ENCODE measurements at regions not wholly inside any gene's neighbourhood (a gene's known extent, or its start where the extent isn't known, plus 50 kb on each side); places are given as distances from the start of the nearest gene placed in this dataset.

DNA sequence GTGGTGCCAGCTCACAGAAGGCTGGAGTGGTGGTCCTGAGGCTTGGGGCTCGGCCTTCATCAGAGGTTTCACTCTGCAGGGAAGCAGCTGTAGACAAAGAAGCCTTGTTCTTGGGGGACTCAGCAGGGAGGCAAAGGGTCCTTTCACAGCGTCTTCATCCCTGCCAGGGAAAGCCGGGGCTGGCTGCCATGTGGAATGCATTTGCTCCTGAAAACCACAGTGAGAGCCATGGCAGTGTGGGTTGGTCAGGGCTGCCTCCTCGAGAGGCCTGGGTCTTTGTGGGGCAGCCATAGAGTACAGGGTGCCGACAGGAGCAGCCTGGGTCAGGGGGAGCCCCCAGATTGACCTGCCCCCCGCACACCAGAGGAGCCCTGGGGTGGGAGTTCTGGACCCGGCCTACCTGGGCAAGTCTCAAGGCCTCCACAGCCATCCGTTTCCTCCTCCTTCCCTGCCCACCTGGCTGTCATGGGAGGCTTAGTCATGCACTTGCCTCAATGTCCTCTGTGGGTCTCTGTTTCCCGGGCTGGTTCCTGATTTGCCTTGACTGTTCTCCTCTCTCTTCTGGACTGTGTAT lies 144.0 kb downstream of the CDC5L start:
- Mint-ChIP-seq H3K36me3 (ENCODE audit: insufficient read depth, unreplicated experiment) (no peaks in the 10 kb centered on the region), H3K4me1 (ENCODE audit: insufficient read depth, unreplicated experiment) (no peaks in the 10 kb centered on the region), H3K27ac (ENCODE audit: low read depth, unreplicated experiment) (no peak overlapping the region), H3K9me3 (ENCODE audit: unreplicated experiment) (no peaks in the 10 kb centered on the region), H3K4me3 (ENCODE audit: unreplicated experiment) (no peak overlapping the region), H3K27me3 (ENCODE audit: insufficient read depth, unreplicated experiment) (no peaks in the 10 kb centered on the region)
- intact Hi-C loops (cut with micrococcal nuclease), result no loop called here
- TF ChIP-seq, protein P1, sequence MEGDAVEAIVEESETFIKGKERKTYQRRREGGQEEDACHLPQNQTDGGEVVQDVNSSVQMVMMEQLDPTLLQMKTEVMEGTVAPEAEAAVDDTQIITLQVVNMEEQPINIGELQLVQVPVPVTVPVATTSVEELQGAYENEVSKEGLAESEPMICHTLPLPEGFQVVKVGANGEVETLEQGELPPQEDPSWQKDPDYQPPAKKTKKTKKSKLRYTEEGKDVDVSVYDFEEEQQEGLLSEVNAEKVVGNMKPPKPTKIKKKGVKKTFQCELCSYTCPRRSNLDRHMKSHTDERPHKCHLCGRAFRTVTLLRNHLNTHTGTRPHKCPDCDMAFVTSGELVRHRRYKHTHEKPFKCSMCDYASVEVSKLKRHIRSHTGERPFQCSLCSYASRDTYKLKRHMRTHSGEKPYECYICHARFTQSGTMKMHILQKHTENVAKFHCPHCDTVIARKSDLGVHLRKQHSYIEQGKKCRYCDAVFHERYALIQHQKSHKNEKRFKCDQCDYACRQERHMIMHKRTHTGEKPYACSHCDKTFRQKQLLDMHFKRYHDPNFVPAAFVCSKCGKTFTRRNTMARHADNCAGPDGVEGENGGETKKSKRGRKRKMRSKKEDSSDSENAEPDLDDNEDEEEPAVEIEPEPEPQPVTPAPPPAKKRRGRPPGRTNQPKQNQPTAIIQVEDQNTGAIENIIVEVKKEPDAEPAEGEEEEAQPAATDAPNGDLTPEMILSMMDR (IDR thresholded peaks at IDR 0.05; ENCODE audit: unreplicated experiment), result no peak
- POLR2A ChIA-PET, result no interaction called here
- no TSS peak for BruUV-seq (replicated peaks)
- DNase-seq (ENCODE audit: unreplicated experiment), result no peak
- CTCF ChIA-PET, result interaction anchor here (1.0 kb wide), 1 partner anchor 61 kb away, joined by 4 read pairs; no protein-coding TSS in a partner anchor

- H3K36me3 Mint-ChIP-seq (ENCODE audit: insufficient read depth, unreplicated experiment), result no peaks in the 10 kb centered on the region
- POLR2A ChIA-PET, result no interaction called here
- H3K27ac Mint-ChIP-seq (ENCODE audit: low read depth, unreplicated experiment), result no peak overlapping the region
- no TSS peak for BruUV-seq (replicated peaks)
- intact Hi-C loops (cut with micrococcal nuclease), result no loop called here
- H3K4me3 Mint-ChIP-seq (ENCODE audit: unreplicated experiment), result no peak overlapping the region
- no peaks in the 10 kb centered on the region for H3K9me3 Mint-ChIP-seq (ENCODE audit: unreplicated experiment)
- CTCF ChIA-PET, result interaction anchor here (1.0 kb wide), 1 partner anchor 9 kb away, joined by 3 read pairs; no protein-coding TSS in a partner anchor
- no peaks in the 10 kb centered on the region for H3K27me3 Mint-ChIP-seq (ENCODE audit: insufficient read depth, unreplicated experiment)
- H3K4me1 Mint-ChIP-seq (ENCODE audit: insufficient read depth, unreplicated experiment), result no peaks in the 10 kb centered on the region
- no peak for DNase-seq (ENCODE audit: unreplicated experiment)
- TF ChIP-seq, protein P1 (IDR thresholded peaks at IDR 0.05; ENCODE audit: unreplicated experiment), result no peak
These were observed 145.9 kb downstream of the CDC5L start for GRCh38 chr6:44533421-44533820.

GRCh38 chr6:44534291-44534690 lies 146.8 kb downstream of the CDC5L start:
- POLR2A ChIA-PET, result interaction anchor here (1.0 kb wide), 1 partner anchor 73 kb away, joined by 3 read pairs; no protein-coding TSS in a partner anchor
- no peaks in the 10 kb centered on the region for H3K4me1 Mint-ChIP-seq (ENCODE audit: insufficient read depth, unreplicated experiment)
- no peaks in the 10 kb centered on the region for H3K36me3 Mint-ChIP-seq (ENCODE audit: insufficient read depth, unreplicated experiment)
- BruUV-seq (replicated peaks), result no TSS peak
- DNase-seq (ENCODE audit: unreplicated experiment), result no peak
- intact Hi-C loops (cut with micrococcal nuclease), result no loop called here
- TF ChIP-seq, protein P1 (IDR thresholded peaks at IDR 0.05; ENCODE audit: unreplicated experiment), result no peak
- H3K4me3 Mint-ChIP-seq (ENCODE audit: unreplicated experiment), result no peak overlapping the region
- H3K27ac Mint-ChIP-seq (ENCODE audit: low read depth, unreplicated experiment), result no peak overlapping the region
- CTCF ChIA-PET, result no interaction called here
- H3K27me3 Mint-ChIP-seq (ENCODE audit: insufficient read depth, unreplicated experiment), result no peaks in the 10 kb centered on the region
- no peaks in the 10 kb centered on the region for H3K9me3 Mint-ChIP-seq (ENCODE audit: unreplicated experiment)

GRCh38 chr6:44535446-44535845 lies 147.9 kb downstream of the CDC5L start:
- TF ChIP-seq, protein P1 (IDR thresholded peaks at IDR 0.05; ENCODE audit: unreplicated experiment), result no peak
- no peaks in the 10 kb centered on the region for H3K4me1 Mint-ChIP-seq (ENCODE audit: insufficient read depth, unreplicated experiment)
- no peaks in the 10 kb centered on the region for H3K9me3 Mint-ChIP-seq (ENCODE audit: unreplicated experiment)
- no peak for DNase-seq (ENCODE audit: unreplicated experiment)
- BruUV-seq (replicated peaks), result no TSS peak
- no peaks in the 10 kb centered on the region for H3K36me3 Mint-ChIP-seq (ENCODE audit: insufficient read depth, unreplicated experiment)
- H3K27me3 Mint-ChIP-seq (ENCODE audit: insufficient read depth, unreplicated experiment), result no peaks in the 10 kb centered on the region
- POLR2A ChIA-PET, result no interaction called here
- CTCF ChIA-PET, result no interaction called here
- no peak overlapping the region for H3K27ac Mint-ChIP-seq (ENCODE audit: low read depth, unreplicated experiment)
- intact Hi-C loops (cut with micrococcal nuclease), result no loop called here
- no peak overlapping the region for H3K4me3 Mint-ChIP-seq (ENCODE audit: unreplicated experiment)

Measured in MCF 10A (cell line).